PC-3 (cell line): ENCODE measurements at regions not wholly inside any gene's neighbourhood (a gene's known extent, or its start where the extent isn't known, plus 50 kb on each side); places are given as distances from the start of the nearest gene placed in this dataset.

Experiments
- EZH2 ChIP-seq: fragments of 300-600 bp; sonication (generic); IDR thresholded peaks from one replicate; pipeline ENCODE4 v1.6.1; 2017; ENCODE audit warnings: antibody characterized with exemption, mild to moderate bottlenecking, low read length; ENCODE audit not compliant: unreplicated experiment
- EZH2phosphoT487 ChIP-seq: fragments of 300-600 bp; sonication (generic); IDR thresholded peaks from 2 replicates; pipeline ENCODE4 v1.6.1; 2018; ENCODE audit warnings: mild to moderate bottlenecking, antibody characterized with exemption, low read length, borderline replicate concordance
- TF ChIP-seq, protein P1 (sequence below): fragments of 300-600 bp; sonication (generic); conservative IDR thresholded peaks from 2 replicates; pipeline ENCODE4 v1.5.1; 2017; ENCODE audit warnings: antibody characterized with exemption, low read depth, mild to moderate bottlenecking, low read length

GRCh38 chr14:84433961-84434360, 1096.0 kb upstream of the FLRT2 start:
- TF ChIP-seq, protein P1, sequence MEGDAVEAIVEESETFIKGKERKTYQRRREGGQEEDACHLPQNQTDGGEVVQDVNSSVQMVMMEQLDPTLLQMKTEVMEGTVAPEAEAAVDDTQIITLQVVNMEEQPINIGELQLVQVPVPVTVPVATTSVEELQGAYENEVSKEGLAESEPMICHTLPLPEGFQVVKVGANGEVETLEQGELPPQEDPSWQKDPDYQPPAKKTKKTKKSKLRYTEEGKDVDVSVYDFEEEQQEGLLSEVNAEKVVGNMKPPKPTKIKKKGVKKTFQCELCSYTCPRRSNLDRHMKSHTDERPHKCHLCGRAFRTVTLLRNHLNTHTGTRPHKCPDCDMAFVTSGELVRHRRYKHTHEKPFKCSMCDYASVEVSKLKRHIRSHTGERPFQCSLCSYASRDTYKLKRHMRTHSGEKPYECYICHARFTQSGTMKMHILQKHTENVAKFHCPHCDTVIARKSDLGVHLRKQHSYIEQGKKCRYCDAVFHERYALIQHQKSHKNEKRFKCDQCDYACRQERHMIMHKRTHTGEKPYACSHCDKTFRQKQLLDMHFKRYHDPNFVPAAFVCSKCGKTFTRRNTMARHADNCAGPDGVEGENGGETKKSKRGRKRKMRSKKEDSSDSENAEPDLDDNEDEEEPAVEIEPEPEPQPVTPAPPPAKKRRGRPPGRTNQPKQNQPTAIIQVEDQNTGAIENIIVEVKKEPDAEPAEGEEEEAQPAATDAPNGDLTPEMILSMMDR = no peak
- TF ChIP-seq EZH2 (no peak), EZH2phosphoT487 (no peak)
